Activated T-helper 9 cell treated with anti-CD3 and anti-CD28 coated beads, Interleukin-2, amount 50 U/mL, for 16 hours (primary cell): ENCODE measurements at regions not wholly inside any gene's neighbourhood (a gene's known extent, or its start where the extent isn't known, plus 50 kb on each side); places are given as distances from the start of the nearest gene placed in this dataset.

ENCODE experiments used
- DNase-seq: peaks from one replicate; pipeline ENCODE4 v3.0.0-alpha.2; 2020; ENCODE audit warnings: low read depth

DNA sequence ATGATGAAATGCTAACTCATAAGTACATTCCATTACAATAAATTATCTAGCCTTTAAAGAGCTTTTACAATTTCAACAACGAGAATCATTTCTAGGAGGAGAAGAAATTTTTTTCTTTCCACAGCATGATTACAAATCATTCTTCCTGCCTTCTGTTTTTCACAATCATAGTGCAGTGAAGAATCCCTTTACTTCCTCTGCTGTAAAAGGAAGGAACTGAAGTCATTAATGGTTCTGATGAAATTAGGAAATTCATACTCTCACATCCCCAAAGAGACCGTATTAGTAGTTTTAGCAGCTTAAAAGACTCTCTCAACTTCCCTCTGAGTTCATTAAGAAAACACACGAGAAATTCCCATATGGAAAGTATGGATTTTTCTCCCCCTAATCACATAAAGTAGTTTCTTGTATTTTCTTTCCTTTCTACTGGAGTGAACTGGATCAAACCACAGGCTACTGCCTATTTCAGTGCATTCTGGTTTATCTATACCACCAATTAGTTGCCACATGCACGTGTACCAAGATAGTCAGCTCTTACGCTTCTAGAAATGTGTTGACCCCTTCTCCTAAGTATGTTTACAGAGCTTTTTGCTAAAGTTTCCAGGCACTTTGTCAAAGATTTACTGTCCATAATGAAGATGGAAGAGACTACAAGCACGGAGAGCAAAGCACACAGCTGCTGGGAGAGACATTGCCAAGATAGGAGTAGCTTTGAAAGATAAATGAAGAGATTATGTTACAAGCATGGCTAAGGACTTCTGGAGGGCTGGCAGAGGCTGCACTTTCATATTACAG is 58.9 kb upstream of the KITLG start:
- no peak for DNase-seq

GRCh38 chr12:88638388-88638787 is 58.1 kb upstream of the KITLG start:
- DNase-seq: no peak

GRCh38 chr12:88634008-88634407 is 53.7 kb upstream of the KITLG start:
- DNase-seq: no peak

- DNase-seq: no peak
Measured at GRCh38 chr12:88633312-88633711, 53.0 kb upstream of the KITLG start.

- DNase-seq: no peak
Measured at GRCh38 chr12:88630561-88630960, 50.3 kb upstream of the KITLG start.
